Coronary artery (tissue), 2 donors: ENCODE measurements at regions not wholly inside any gene's neighbourhood (a gene's known extent, or its start where the extent isn't known, plus 50 kb on each side); places are given as distances from the start of the nearest gene placed in this dataset.

Source experiments
- DNase-seq: peaks from one replicate; pipeline ENCODE4 v3.0.0-alpha.2; 2017; ENCODE audit warnings: low spot score
- H3K27ac ChIP-seq, 2 donors: fragments of 200-600 bp; sonication (generic); one replicate each; pipeline ENCODE4 v1.5.1; 2016 to 2019
- H3K4me3 ChIP-seq: fragments of 200-600 bp; sonication (generic); 2 replicates; pipeline ENCODE4 v1.5.1; 2016; ENCODE audit warnings: mild to moderate bottlenecking, moderate library complexity
- TF ChIP-seq, protein P1 (sequence below): fragments of 200-600 bp; sonication (generic); IDR thresholded peaks from one replicate; pipeline ENCODE4 v1.5.1; 2019; ENCODE audit warnings: antibody characterized with exemption

DNA sequence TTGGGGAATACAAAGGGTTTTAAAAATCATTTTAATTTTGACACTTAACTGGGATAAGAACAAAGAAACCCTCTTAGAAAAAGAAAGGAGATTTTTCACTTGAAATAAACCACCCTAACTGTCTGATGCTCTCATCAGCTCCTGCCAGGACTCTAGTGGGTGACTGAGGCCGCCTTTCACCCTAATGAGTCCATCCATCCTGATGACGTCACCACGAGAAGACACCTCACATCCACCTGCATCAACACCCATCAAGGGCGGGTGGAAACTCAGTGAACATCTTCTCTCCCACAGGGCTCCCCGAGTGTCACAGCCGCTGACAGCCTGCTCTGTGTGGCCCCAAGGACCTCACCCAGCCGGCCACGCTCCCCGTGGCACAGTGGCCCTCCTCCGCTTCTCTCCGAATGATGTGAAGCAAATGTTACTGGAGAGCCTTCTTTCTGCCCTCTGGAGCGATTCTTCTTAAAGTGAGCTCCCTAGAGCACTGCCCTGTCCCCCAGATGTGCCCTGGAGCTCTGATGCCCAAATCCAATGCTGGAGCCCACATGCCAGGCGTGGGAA is 584.3 kb upstream of the ADAMTS16 start:
- TF ChIP-seq, protein P1, sequence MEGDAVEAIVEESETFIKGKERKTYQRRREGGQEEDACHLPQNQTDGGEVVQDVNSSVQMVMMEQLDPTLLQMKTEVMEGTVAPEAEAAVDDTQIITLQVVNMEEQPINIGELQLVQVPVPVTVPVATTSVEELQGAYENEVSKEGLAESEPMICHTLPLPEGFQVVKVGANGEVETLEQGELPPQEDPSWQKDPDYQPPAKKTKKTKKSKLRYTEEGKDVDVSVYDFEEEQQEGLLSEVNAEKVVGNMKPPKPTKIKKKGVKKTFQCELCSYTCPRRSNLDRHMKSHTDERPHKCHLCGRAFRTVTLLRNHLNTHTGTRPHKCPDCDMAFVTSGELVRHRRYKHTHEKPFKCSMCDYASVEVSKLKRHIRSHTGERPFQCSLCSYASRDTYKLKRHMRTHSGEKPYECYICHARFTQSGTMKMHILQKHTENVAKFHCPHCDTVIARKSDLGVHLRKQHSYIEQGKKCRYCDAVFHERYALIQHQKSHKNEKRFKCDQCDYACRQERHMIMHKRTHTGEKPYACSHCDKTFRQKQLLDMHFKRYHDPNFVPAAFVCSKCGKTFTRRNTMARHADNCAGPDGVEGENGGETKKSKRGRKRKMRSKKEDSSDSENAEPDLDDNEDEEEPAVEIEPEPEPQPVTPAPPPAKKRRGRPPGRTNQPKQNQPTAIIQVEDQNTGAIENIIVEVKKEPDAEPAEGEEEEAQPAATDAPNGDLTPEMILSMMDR = no peak
- Histone ChIP-seq H3K4me3 (no peak overlapping the region), H3K27ac (no peak overlapping the region)
- DNase-seq = no peak

DNA sequence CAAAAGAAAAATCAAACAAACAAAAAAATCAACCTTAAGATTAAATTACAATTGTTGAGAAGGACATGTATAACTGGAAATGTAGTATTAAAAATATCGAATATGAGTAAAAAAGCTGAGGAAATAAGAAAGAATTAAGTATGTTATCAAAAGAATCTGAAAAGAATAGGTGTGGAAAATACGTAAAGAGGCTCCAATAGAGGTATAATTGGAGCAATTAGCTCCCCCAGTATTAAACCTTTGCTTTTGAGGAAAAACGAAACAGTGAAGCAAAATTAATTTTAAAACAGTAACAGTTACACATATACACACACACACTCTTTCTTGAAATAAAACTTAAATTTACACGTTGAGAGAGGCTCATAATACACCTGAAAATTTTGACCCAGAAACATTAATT is 578.7 kb upstream of the ADAMTS16 start:
- no peak overlapping the region for H3K27ac ChIP-seq
- H3K4me3 ChIP-seq = no peak overlapping the region
- no peak for DNase-seq
- TF ChIP-seq, protein P1 = no peak

DNA sequence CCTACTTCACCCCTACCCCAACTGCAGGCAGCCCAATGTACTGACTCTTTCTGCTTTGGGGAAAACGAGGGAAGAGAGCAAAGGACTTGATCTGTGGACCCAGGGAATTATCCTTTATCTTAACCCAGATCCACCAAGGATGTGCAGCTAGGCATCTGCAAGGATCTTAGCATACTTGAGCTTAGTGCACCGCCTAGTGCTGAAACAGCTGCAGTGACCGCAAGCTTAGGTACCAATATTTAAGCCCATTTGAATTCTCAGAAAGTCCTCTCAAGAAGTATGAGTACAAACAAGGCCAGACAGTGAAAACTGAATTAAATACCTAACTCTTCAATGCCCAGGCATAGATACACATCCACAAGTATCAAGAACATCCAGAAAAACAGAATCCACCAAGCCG is 576.7 kb upstream of the ADAMTS16 start:
- TF ChIP-seq, protein P1 = no peak
- no peak for DNase-seq
- H3K27ac ChIP-seq = no peak overlapping the region
- H3K4me3 ChIP-seq = no peak overlapping the region

DNA sequence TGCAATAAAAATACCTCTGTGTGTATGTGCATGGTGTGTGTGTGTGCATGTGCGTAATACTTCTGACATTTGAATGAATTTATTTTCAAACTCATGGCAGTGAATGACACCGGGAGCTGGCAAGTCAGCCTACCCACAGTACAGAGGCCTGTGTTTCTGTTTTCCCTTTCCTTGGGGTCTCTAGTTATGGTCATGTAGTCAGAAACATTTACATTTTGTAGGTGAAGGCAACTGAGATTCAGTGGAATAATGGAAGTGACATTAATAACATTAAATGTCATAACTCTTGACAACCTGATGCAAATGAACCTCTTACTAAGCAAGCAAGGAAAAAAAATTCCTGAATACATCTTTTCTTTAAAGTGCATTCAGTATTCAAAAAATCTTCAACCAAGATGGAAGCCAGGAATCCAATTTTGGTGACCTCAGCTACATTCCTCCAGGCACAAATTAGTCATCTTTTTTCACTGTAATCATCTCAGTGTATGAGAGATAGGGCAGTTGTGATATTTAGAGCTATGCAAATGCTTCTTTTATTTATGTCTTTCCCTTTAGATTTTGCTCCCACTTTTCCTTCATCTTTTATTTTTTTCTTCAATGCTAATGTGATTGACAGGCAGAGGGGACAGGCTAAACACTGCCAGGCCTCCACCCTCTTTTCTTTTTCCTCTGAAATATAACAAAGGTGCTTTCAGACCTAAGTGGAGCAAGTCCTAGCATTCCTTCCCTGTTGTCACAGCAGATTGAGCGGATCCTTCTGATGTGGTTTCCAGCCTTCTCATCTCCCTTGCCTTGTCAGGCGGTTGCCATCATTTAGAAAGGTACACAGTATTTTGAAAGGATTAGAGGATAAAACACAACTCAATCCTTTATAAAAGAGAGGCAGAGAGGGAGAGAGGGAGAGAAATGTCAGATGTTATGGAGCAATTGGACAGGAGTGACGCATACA is 569.8 kb upstream of the ADAMTS16 start:
- TF ChIP-seq, protein P1 = no peak
- DNase-seq = no peak

DNA sequence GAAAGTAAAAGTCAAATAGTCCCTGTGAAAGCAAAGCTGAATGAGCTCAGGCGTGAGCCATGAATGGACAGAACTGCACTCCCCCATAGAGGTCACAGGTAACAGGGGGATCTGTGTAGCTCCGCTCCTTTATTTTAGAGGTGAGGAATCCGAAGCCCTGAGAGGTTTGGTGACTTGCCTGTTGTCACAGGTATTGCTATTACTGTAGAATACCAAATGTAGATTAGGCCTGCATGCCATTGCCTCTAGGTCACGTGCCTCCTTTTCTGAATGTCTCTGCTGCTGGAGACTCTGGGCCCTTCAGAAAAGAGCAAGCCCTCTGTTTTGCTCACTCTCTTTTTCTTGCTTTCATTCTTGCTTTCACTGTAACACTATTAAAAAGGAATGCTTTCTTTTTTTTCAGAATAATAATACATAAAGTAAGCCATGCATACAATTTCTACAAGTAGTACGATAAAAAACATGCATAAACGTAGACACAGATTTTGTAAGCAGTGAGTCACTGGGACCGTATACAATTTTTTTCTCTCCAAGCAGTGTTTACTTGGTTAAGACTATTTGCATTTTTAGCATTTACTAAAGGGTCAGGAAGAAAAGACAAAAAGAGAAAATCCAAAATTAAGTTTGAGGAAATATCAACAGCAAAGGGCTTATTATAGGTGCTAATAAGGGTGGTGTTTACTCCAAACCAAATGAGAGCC is 568.7 kb upstream of the ADAMTS16 start:
- TF ChIP-seq, protein P1 = no peak
- Histone ChIP-seq H3K27ac (no peak overlapping the region), H3K4me3 (no peak overlapping the region)
- no peak for DNase-seq

More for the DNA sequence above, 569.8 kb upstream of the ADAMTS16 start:
- H3K27ac ChIP-seq = no peak overlapping the region
- H3K4me3 ChIP-seq = no peak overlapping the region

DNA sequence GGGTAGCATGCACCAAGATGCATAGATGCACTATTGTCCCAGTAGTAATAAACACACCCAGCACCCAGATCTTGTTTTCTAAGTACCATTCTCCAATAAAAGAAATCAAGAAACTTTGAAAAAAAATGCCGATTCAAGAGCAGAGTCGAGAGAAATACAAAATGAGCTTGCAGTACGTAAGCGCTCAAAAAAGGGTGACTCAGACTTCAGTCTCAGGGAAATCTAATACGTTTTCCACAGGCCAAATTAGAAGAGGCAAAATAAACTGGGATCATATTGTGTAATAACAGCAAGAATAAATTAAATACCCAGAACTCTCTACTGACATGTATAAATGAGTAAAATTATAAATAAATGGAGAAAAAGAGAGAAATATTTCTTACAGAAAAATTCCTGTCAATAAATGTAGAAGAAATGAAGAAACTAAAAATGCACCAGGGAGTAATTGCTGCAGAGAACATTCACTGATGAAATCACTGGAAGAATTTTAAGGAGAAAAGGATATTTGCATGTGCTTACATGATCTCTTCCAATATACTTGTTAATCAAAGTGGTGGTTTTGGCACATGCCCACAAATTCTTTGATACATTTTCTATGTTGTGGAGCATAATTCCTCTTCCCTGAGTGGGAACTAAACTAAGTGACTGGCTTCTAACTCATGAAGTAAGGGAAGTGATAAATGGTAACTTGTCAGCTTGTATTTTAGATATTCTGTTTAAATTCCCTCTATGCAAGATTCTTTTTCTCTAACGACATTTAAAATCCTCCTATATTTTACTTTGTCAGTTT is 567.6 kb upstream of the ADAMTS16 start:
- Histone ChIP-seq H3K4me3 (no peak overlapping the region), H3K27ac (no peak overlapping the region)
- DNase-seq = no peak
- TF ChIP-seq, protein P1 = no peak
